ENCODE measurements at regions not wholly inside any gene's neighbourhood (a gene's known extent, or its start where the extent isn't known, plus 50 kb on each side); places are given as distances from the start of the nearest gene placed in this dataset.

GRCh38 chr4:136219592-136220125, 1312.6 kb downstream of the PCDH18 start:
- TF ChIP-seq, protein P1, sequence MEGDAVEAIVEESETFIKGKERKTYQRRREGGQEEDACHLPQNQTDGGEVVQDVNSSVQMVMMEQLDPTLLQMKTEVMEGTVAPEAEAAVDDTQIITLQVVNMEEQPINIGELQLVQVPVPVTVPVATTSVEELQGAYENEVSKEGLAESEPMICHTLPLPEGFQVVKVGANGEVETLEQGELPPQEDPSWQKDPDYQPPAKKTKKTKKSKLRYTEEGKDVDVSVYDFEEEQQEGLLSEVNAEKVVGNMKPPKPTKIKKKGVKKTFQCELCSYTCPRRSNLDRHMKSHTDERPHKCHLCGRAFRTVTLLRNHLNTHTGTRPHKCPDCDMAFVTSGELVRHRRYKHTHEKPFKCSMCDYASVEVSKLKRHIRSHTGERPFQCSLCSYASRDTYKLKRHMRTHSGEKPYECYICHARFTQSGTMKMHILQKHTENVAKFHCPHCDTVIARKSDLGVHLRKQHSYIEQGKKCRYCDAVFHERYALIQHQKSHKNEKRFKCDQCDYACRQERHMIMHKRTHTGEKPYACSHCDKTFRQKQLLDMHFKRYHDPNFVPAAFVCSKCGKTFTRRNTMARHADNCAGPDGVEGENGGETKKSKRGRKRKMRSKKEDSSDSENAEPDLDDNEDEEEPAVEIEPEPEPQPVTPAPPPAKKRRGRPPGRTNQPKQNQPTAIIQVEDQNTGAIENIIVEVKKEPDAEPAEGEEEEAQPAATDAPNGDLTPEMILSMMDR (IDR thresholded peaks at IDR 0.05; ENCODE audit: insufficient read depth, low read length): no peak
- no peak for TF ChIP-seq POLR2AphosphoS5 (IDR thresholded peaks at IDR 0.05; ENCODE audit: low read depth)

Data from HL-60 (cell line).